Gastrocnemius medialis (tissue), 4 donors: ENCODE measurements at regions not wholly inside any gene's neighbourhood (a gene's known extent, or its start where the extent isn't known, plus 50 kb on each side); places are given as distances from the start of the nearest gene placed in this dataset.
A peak's percentile ranks its signal among the peaks of the same experiment; 100 is the strongest.

Experiments used
- ATAC-seq, 2 donors: fragments of 150-250 bp; one replicate each; pipeline ENCODE4 v1.9.1; 2016
- DNase-seq, 2 donors: peaks; one replicate each; pipeline ENCODE4 v3.0.0-alpha.2; 2019
- H3K27ac ChIP-seq, 4 donors: fragments of 200-600 bp; sonication (generic); 1 replicate in 1 of 4; 2 replicates in 3 of 4; pipeline ENCODE4 v1.5.1; 2016 to 2018; ENCODE audit warnings: mild to moderate bottlenecking in 2 of 4, moderate library complexity in 1 of 4
- H3K27me3 ChIP-seq, 3 donors: fragments of 200-600 bp; sonication (generic) in 2 of 3; 1 replicate in 1 of 3; 2 replicates in 2 of 3; pipeline versions ENCODE4 v1.5.1 to v1.6.0; 2016 to 2019; ENCODE audit warnings: mild to moderate bottlenecking in 1 of 3, moderate library complexity in 1 of 3
- H3K36me3 ChIP-seq, 2 donors: fragments of 200-600 bp; sonication (generic) in 1 of 2; one replicate each; pipeline ENCODE4 v1.5.1; 2017 to 2018
- H3K4me1 ChIP-seq, 2 donors: fragments of 200-600 bp; sonication (generic) in 1 of 2; one replicate each; pipeline ENCODE4 v1.5.1; 2016 to 2017; ENCODE audit warnings: mild to moderate bottlenecking in 2 of 2
- H3K4me3 ChIP-seq, 4 donors: fragments of 200-600 bp; sonication (generic) in 3 of 4; 1 replicate in 1 of 4; 2 replicates in 3 of 4; pipeline ENCODE4 v1.5.1; 2016 to 2019; ENCODE audit warnings: mild to moderate bottlenecking in 2 of 4
- H3K9me3 ChIP-seq, 3 donors: fragments of 200-600 bp; sonication (generic) in 2 of 3; 1 replicate in 1 of 3; 2 replicates in 2 of 3; pipeline ENCODE4 v1.5.1; 2016 to 2019
- CTCF ChIP-seq, 5 experiments: fragments of 450-650 bp in 3 of 5; fragments of 200-600 bp in 2 of 5; sonication (generic) in 2 of 5; IDR thresholded peaks in 4 of 5; conservative IDR thresholded peaks in 1 of 5; 1 replicate in 4 of 5; 2 replicates in 1 of 5; pipeline ENCODE4 v1.5.1; 2016 to 2019; ENCODE audit warnings: antibody characterized with exemption in 5 of 5, mild to moderate bottlenecking in 3 of 5, moderate library complexity in 3 of 5
- POLR2A ChIP-seq, 2 donors: fragments of 450-650 bp; IDR thresholded peaks; one replicate each; pipeline ENCODE4 v1.6.1; 2017; ENCODE audit warnings: antibody characterized with exemption in 2 of 2, mild to moderate bottlenecking in 2 of 2, moderate library complexity in 2 of 2
- in situ Hi-C, 4 donors: fragments of 200-750 bp; cut with MboI; loops; one replicate each; pipeline versions ENCODE4 v1.15.0 to v1.8.0; 2017; ENCODE audit warnings: low sequenced_read_pairs in 4 of 4
- intact Hi-C: fragments of 100-400 bp; cut with DNase I; formaldehyde crosslinking; loops from one replicate; pipeline ENCODE4 v1.15.1; 2023; ENCODE audit warnings: low total_unique reads

- H3K9me3 ChIP-seq: no peaks in the 10 kb centered on the region
- ATAC-seq (no peak), DNase-seq (no peak)
- H3K27me3 ChIP-seq: no peaks in the 10 kb centered on the region
- no peaks in the 10 kb centered on the region for H3K4me1 ChIP-seq
- intact Hi-C loops: no loop called here
- H3K4me3 ChIP-seq: no peak overlapping the region
- in situ Hi-C loops: no loop called here
- no peak overlapping the region for H3K27ac ChIP-seq
- no peak for TF ChIP-seq POLR2A (IDR thresholded peaks at IDR 0.05)
- no peak for TF ChIP-seq CTCF (IDR thresholded peaks at IDR 0.05 in 4 of 5, conservative IDR thresholded peaks at IDR 0.05 in 1 of 5)
- no peaks in the 10 kb centered on the region for H3K36me3 ChIP-seq
Measured at GRCh38 chr4:20532871-20533870, 167.1 kb upstream of the PACRGL start.

GRCh38 chr4:20538905-20539304 lies 161.4 kb upstream of the PACRGL start:
- TF ChIP-seq CTCF (IDR thresholded peaks at IDR 0.05 in 4 of 5, conservative IDR thresholded peaks at IDR 0.05 in 1 of 5) (no peak), POLR2A (IDR thresholded peaks at IDR 0.05) (no peak)
- Histone ChIP-seq H3K9me3 (no peaks in the 10 kb centered on the region), H3K36me3 (no peaks in the 10 kb centered on the region), H3K4me3 (no peak overlapping the region), H3K4me1 (no peaks in the 10 kb centered on the region), H3K27ac (no peak overlapping the region), H3K27me3 (no peaks in the 10 kb centered on the region)
- no peak for DNase-seq
- in situ Hi-C loops (no loop called here), intact Hi-C loops (no loop called here)
- no peak for ATAC-seq

- no peaks in the 10 kb centered on the region for H3K27me3 ChIP-seq
- ATAC-seq: no peak
- in situ Hi-C loops: no loop called here
Measured at GRCh38 chr4:20543131-20543530, 157.1 kb upstream of the PACRGL start.

GRCh38 chr4:20544645-20545044 lies 155.6 kb upstream of the PACRGL start:
- no peaks in the 10 kb centered on the region for H3K4me1 ChIP-seq
- H3K9me3 ChIP-seq: no peaks in the 10 kb centered on the region
- in situ Hi-C loops: no loop called here
- no peak overlapping the region for H3K27ac ChIP-seq
- no peaks in the 10 kb centered on the region for H3K36me3 ChIP-seq
- H3K4me3 ChIP-seq: no peak overlapping the region
- H3K27me3 ChIP-seq: no peaks in the 10 kb centered on the region
- intact Hi-C loops: no loop called here
- no peak for DNase-seq
- no peak for ATAC-seq
- peak in 1 of 5 experiments; percentile 21 for TF ChIP-seq CTCF (IDR thresholded peaks at IDR 0.05 in 4 of 5, conservative IDR thresholded peaks at IDR 0.05 in 1 of 5)
- no peak for TF ChIP-seq POLR2A (IDR thresholded peaks at IDR 0.05)

More at GRCh38 chr4:20543131-20543530, 157.1 kb upstream of the PACRGL start:
- Histone ChIP-seq H3K27ac (no peak overlapping the region), H3K9me3 (no peaks in the 10 kb centered on the region), H3K4me3 (no peak overlapping the region), H3K36me3 (no peaks in the 10 kb centered on the region), H3K4me1 (no peaks in the 10 kb centered on the region)
- no peak for DNase-seq
- TF ChIP-seq POLR2A (IDR thresholded peaks at IDR 0.05) (no peak), CTCF (IDR thresholded peaks at IDR 0.05 in 4 of 5, conservative IDR thresholded peaks at IDR 0.05 in 1 of 5) (no peak)
- intact Hi-C loops: no loop called here
